ENCODE measurements at regions not wholly inside any gene's neighbourhood (a gene's known extent, or its start where the extent isn't known, plus 50 kb on each side); places are given as distances from the start of the nearest gene placed in this dataset.

DNA sequence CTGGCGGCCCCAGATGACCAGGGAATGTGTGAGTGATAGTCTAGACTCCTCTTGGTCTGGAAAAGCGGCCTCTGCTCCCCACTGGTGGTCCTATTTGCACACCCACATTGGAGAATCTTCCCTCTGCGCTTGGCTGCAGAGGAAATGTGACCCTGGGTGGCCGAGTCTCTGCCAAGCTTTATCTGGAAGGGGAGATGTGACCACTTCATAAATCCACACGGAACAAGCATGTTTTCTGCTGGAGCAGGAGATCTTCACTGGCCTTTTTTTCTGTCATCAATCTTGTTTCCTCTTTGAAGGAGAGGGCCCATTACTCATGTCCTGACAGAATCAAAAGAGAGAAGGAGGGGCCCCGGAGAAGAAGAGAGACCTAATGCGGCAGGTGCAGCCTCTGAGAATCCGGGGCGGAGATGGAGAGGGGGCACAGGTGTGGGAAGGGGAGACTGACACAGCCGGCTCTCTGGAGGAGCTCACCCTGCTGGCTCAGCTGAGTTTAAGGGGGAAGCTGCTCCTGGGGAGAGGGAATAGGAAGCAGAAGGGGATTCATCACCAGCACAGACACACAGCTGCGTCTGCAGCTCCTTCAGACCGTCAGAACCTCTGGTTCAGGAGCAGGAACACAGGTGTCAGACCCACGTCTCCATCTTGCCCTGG is 116.3 kb downstream of the SOX9 start:
- TF ChIP-seq, protein P1, sequence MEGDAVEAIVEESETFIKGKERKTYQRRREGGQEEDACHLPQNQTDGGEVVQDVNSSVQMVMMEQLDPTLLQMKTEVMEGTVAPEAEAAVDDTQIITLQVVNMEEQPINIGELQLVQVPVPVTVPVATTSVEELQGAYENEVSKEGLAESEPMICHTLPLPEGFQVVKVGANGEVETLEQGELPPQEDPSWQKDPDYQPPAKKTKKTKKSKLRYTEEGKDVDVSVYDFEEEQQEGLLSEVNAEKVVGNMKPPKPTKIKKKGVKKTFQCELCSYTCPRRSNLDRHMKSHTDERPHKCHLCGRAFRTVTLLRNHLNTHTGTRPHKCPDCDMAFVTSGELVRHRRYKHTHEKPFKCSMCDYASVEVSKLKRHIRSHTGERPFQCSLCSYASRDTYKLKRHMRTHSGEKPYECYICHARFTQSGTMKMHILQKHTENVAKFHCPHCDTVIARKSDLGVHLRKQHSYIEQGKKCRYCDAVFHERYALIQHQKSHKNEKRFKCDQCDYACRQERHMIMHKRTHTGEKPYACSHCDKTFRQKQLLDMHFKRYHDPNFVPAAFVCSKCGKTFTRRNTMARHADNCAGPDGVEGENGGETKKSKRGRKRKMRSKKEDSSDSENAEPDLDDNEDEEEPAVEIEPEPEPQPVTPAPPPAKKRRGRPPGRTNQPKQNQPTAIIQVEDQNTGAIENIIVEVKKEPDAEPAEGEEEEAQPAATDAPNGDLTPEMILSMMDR (IDR thresholded peaks at IDR 0.05; ENCODE audit: control insufficient read depth, extremely low read depth, insufficient read depth) = no peak
- no peak overlapping the region for H3K4me3 ChIP-seq (ENCODE audit: low read depth, low read length)
- DNase-seq (ENCODE audit: low read depth) = no peak

DNA sequence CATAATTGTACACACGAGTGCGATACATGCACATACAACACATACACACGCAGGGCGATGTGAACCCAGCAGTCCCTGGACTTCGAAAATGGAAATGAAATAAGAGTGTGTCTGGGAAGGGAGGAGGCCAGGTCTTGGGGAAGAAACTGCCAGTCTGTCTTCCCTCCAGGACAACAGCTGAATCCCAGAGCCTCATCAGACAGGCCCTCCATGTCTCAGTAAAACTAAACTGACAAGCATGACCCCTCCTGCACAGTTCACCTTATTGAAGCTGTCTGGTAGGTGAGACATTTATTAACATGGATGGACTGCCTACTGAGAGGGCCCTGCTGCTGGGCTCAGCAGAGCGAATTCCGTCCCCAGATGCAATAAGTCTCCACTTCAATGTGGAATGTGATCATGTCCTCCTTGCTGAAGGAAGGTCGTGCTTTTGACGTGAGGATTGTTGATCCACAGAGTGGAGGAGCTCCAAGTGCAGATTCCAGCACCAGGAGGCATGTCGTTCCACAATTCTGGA is 117.4 kb downstream of the SOX9 start:
- no peak for DNase-seq (ENCODE audit: low read depth)
- TF ChIP-seq, protein P1 (IDR thresholded peaks at IDR 0.05; ENCODE audit: control insufficient read depth, extremely low read depth, insufficient read depth) = no peak
- H3K4me3 ChIP-seq (ENCODE audit: low read depth, low read length) = no peak overlapping the region

DNA sequence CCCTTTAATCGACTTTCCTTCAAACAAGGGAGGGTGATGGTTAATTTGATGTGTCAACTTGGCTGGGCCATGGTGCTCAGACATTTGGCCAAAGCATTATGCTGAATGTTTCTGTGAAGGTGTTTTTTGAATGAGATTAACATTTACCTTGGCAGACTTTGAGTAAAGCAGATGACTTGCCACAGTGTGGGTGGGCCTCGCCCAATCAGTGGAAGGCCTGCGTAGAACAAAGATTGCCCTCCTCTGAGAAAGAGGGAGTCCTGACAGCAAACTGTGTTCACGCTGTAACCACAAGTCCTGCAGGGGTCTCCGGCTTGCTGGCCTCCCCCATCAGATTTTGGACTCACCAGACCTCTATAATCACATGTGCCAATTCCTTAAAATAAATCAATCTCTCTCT is 118.7 kb downstream of the SOX9 start:
- H3K4me3 ChIP-seq (ENCODE audit: low read depth, low read length) = no peak overlapping the region
- no peak for DNase-seq (ENCODE audit: low read depth)
- TF ChIP-seq, protein P1 (IDR thresholded peaks at IDR 0.05; ENCODE audit: control insufficient read depth, extremely low read depth, insufficient read depth) = no peak

DNA sequence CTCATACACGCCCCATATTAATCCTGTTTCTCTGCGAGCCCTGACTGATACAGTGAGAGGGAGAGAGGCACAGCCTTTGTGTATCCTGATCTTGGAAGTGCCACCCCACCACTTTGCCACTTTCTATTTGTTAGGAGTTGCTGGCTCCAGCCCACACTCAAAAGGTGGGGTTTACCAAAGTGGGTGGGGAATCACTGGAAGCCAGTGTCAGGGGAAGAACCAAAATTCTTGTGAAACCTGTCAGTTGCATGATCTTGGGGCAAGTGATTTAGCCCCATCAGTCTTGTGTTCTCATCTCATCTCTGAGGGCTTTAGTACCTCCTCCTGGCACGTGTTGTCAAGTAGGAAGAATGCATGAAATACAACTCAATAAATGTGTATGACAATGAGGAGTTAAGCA is 119.5 kb downstream of the SOX9 start:
- H3K4me3 ChIP-seq (ENCODE audit: low read depth, low read length) = no peak overlapping the region
- TF ChIP-seq, protein P1 (IDR thresholded peaks at IDR 0.05; ENCODE audit: control insufficient read depth, extremely low read depth, insufficient read depth) = no peak
- DNase-seq (ENCODE audit: low read depth) = no peak

DNA sequence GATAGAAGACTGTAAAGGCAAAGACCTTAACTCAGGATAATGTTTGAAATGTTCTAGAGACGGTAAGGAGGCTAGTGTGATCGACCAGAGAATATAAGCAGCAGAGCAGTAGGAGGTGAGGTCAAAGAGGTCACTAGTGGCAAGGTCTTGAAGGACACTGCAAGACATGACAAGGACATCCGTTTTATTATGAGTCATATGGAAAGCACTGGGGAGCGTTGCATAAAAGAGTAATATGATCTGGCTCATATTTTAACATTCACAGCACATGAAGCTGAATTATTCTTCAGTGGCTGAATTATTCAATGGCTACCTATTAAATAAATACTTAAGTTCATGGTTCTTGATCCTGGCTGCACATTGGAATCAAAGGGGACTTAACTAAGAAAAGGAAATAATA is 123.7 kb downstream of the SOX9 start:
- no peak for DNase-seq (ENCODE audit: low read depth)
- TF ChIP-seq, protein P1 (IDR thresholded peaks at IDR 0.05; ENCODE audit: control insufficient read depth, extremely low read depth, insufficient read depth) = no peak
- H3K4me3 ChIP-seq (ENCODE audit: low read depth, low read length) = no peak overlapping the region

DNA sequence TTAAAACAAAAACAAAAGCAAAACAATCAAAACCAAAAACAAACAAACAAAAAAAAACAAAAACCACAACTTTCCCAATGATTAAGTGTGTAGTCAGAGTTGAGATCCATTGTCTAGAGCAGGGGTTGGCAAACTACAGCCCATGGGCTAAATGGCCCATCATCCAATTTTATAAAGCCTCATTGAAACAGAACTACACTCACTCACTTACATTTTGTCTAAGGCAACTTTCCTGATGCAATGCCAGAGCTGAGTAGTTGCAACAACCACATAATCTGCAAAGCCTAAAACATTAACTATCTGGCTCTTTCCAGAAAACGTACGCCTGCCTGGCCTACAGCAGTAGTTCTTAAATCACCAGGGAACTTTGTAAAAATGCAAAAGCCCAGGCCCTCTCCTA is 124.1 kb downstream of the SOX9 start:
- TF ChIP-seq, protein P1 (IDR thresholded peaks at IDR 0.05; ENCODE audit: control insufficient read depth, extremely low read depth, insufficient read depth) = no peak
- no peak for DNase-seq (ENCODE audit: low read depth)
- no peak overlapping the region for H3K4me3 ChIP-seq (ENCODE audit: low read depth, low read length)

DNA sequence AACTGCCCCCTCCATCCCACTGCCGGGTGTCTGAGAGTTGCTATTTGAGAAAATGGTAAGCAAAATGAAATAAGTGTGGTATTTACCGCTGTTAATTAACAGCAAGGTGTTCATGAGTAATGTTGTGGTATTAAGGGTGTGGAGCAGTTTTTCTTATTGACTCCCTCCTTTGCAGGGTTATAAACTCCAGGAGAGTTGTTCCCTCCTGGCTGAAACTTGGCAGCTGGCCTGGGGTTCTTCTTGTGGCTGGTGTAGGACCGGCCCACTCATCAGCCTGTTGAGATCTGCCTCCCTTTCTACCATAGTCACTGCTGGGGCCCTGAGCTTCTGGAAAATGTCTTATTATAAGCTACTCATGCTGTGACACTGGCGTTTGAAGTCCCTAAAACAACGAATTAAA is 128.6 kb downstream of the SOX9 start:
- DNase-seq (ENCODE audit: low read depth) = no peak
- H3K4me3 ChIP-seq (ENCODE audit: low read depth, low read length) = no peak overlapping the region
- TF ChIP-seq, protein P1 (IDR thresholded peaks at IDR 0.05; ENCODE audit: control insufficient read depth, extremely low read depth, insufficient read depth) = no peak

Measured in LNCaP clone FGC (cell line).